GM18870 (cell line): ENCODE measurements at regions not wholly inside any gene's neighbourhood (a gene's known extent, or its start where the extent isn't known, plus 50 kb on each side); places are given as distances from the start of the nearest gene placed in this dataset.
"Not testable (repeated sequence)": the region's sequence is repeated elsewhere in the genome, so short reads cannot be mapped to it uniquely, and the experiment has no call there.

Source experiments
- ATAC-seq: cut with Tn5 transposase; IDR thresholded peaks from one replicate; pipeline ENCODE4 v1.9.1; 2021; ENCODE audit warnings: moderate library complexity; ENCODE audit not compliant: unreplicated experiment

DNA sequence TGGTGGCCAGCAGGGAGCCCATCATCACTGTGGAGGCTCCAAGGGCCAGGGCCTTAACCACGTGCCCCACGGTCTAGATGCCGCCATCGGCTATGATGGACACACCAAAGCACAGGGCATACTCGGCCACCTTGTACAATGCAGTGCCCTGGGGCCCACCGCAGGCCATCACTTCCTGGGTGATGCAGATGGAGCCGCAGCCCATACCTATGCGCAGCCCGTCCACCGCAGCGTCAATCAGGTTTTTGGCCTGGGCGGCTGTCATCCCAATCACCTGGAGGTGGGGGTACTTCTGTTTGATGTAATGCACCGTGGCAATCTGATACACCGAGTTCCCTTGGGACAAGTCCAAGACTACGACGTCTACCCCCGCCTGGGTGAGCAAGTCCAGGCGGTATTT lies 153.3 kb upstream of the ZSWIM2 start:
- no peak for ATAC-seq

DNA sequence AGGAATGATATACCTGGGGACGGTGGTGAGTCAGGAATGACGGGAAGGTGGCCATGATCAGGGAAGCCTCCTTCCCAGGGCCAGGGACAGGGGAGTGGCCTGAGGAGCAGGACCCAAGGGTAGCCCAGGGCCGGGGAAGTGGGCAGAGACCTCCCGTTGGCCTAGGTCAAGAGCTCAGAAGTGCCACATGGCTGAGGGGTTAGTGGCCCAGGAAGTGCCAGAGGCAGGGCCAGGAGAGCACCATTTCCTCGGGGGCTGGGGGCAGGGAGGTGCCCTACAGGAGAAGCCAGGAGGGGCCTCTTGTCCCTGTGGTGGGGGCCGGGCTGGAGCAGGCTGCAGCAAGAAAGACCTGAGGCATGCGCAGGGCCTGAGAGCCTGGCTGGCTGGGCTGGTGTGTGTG lies 152.3 kb upstream of the ZSWIM2 start:
- no peak for ATAC-seq

- ATAC-seq = peak; percentile 71
Observed at GRCh38 chr2:186995092-186995491, 146.1 kb upstream of the ZSWIM2 start.

DNA sequence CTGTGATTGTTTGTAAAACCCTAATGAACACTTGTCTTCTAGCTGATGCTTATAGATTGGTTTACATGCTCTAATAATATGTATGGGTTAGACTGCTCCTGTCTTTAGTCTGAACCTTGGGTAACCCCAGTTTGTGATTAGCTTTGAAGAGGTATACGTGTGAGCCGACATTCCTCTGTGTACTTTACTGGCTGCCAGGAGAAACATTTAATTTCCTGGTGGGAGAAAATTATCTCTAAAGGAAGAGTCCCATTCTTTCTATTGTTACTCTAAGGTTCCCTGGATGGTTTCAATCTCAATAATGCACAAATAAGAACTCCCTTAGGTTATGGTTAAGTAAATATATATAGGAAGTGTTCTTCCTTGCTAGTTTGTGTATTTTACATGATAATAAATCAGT lies 143.6 kb upstream of the ZSWIM2 start:
- ATAC-seq = no peak

DNA sequence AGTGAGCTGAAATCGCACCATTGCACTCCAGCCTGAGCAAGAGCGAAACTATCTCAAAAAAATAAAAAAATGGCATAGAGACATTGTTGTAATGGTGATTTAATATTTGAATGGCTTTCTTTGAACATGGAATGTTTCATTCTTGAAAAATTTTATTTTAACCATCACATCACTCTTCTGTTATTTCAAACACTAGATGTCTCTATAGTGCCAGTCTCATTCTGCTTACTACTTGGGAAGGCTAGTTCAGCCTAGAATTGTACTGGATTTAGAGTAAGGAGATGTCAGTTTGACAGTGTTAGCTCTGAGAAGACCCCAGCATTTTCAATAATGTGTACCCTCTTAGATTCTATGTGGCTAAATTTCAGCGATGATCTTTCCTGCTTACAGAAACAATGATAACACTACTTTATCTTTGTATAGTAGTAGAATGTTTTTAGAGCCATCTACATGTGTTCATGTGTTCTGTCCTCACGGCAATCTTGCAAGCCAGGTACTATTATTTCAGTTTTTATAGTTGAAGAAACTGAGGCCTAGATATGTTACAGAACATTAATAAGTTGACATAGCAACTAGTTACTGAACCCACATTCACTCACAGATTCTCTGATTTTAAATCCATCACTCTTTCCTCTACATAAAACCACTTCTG lies 142.9 kb upstream of the ZSWIM2 start:
- no peak for ATAC-seq

DNA sequence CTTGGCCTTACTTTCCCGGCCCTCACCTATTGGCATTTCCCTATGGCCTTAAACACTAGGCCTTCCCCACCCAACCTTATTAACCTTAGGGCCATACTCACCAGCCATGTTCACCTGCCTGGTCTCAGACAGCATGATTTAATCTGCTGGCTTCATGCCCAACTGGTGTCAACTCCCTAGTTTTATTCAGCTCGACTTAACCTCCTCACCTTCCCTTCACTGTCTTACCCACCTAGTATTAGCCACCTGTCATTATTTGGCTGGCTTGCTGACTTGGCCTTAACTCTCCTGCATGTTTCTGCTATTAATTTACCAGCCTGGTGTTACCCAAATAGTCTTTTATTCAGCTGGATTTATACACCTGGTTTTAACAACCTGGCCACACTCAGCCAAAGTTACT lies 136.0 kb upstream of the ZSWIM2 start:
- ATAC-seq = no peak

DNA sequence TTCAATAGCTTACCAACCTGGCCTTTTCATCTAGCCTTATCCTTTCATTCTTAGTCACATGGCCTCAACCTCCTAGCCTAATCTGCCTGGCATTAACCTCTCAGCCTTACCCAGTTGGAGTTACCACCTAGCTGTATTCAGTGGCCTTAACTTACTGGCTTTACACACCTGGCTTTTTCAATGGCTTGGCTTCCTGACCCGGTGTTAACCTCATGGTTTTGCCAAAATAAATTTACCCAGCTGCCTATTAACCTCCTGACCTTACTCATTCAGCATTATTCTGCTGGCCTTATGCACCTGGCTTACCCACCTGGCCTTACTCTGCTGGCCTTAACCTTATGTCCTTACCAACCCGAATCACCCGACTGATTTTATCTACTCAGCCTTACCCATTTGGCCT lies 135.5 kb upstream of the ZSWIM2 start:
- ATAC-seq = no peak

DNA sequence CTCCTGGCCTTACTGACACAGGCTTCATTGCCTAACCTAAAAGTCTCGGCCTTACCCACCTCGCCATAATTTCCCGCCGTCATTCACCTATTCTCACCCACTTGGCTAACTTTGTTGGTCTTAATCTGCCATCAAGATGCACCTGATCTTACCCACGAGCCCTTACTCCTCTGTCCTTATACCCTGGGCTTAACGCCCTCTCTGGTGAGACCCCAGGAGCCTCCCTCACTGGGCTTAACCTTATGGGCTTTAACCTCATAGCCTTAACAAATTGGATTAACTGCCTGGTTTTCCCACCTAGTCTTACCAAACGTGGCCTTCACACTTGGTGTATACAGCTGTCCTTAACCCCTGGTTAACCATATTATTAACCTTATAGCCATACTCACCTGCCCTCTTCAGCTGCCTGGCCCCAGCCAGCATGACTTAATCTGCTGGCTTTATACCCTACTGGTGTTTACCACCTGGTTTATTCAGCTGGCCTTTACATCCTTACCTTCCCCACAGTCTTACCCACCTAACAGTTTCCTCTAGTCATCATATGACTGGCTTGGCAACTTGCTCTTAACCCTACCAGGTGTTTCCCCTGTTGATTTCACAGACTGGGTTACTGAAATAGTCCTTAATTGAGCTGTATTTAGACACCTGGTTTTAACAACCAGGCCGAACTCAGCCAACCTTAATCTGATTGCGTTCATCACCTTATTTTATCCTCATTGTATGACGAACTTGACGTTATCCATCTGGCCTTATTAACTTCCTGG lies 132.0 kb upstream of the ZSWIM2 start:
- no peak for ATAC-seq

GRCh38 chr2:186980117-186980442 lies 131.1 kb upstream of the ZSWIM2 start:
- ATAC-seq = no peak

GRCh38 chr2:186979439-186980116 lies 130.6 kb upstream of the ZSWIM2 start:
- ATAC-seq = no peak

DNA sequence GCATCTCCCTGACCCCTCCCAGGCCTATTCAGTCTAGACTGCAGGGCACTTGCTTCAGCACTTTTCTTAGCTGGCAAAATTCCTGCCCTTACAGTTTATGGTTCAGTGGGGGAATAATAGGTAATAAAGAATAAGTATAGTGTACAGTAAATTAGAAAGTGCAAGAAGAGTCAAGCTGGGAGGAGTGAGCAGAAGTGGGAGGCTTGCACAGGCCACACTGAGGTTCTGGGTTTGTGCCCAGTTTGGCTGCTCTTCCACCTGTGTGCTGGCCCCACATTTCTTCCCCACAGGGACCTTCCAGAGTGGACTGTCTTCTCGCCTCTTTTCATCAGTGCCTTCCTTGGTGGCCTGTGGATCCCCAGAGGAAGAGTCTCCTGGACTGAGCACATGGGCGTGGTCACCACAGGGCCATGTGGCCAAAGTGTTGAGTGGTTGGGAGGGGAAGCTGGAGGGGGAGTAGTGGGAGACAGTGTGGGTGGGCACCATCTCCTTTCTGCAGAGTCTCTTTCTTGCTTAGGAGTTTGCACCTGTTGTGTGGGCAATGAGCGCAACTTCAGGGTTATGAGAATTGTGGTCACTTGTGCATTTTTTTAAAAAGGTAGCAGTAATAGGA lies 128.6 kb upstream of the ZSWIM2 start:
- ATAC-seq = no peak

DNA sequence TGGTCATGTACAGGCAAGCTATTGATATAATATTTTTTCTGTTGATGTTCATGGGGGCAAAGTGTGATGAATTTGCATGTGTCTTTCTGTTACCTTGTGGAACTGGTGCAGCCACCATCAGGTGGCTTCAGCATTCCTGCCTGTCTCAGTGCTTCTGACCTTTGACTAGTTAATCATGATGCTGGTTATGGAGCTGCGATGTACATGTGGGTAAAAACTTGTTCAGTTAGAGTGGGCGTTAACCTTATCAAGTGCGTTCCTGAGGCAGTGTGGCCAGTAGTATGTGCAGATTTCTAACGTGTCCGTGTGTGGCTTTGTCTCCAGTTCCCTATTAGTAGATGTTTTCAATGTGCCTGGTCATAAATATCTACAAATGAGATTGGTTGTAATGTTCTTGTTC lies 127.4 kb upstream of the ZSWIM2 start:
- no peak for ATAC-seq

- no peak for ATAC-seq
Observed at GRCh38 chr2:186972281-186972970, 123.5 kb upstream of the ZSWIM2 start.

DNA sequence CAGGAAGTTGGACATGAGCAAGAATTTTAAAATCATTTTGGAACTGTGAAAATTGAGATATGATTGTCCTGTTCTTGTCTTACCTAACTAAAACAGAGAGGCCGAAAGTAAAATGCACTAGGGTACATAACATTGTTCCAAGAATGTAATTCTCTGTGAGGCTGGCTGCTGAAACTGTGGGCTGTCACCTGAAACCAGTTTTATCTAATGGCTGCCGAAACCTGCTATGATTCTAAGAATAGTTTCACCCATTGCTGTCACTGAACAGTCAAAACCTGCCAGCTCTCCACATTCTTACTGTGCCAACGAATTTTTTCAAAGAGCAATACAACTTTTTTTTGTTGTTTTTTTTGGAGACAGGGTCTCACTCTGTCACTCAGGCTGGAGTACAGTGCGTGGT lies 119.3 kb upstream of the ZSWIM2 start:
- peak; percentile 98 for ATAC-seq

DNA sequence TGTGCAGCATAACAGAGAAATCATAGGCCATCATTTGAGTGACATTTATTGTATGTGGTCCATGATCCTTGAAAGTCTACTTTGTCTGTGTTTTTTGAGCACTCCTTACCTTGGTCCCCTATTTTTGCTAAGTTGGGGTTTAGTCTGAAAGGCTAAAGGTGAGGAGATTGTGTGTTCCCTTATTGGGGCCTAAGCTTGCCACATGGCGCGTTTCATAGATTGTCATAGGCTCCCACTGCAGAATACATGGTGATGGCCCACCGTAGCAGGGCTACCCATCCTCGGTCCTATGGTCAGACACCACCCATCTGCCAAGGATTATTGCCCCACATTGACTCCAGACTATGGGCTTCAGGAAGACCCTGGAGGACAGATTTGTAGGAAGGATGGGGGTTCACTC lies 117.0 kb upstream of the ZSWIM2 start:
- ATAC-seq = no peak

DNA sequence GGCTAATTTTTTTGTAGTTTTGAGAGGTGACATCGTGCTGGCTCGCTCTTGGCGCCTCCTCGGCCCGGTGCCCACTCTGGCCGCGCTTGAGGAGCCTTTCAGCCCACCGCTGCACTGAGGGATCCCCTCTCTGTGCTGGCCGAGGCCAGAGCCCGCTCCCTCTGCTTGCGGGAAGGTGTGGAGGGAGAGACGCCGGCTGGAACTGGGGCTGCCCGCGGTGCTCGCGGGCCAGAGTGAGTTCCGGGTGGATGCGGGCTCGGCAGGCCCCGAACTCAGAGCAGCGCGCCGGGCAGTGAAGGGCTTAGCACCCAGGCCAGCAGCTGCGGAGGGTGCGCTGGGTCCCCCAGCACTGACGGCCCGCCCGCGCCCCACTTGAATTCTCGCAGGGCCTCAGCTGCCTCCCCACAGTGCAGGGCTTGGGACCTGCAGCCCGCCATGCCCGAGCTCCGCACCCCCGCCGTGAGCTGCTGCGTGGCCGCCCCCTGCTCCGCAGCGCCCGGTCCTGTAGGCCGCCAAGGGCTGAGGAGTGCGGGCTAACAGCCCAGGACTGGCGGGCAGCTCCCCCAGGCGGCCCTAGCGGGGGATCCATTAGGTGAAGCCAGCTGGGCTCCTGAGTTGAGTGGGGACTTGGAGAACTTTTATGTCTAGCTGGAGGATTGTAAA lies 113.2 kb upstream of the ZSWIM2 start:
- no peak for ATAC-seq

DNA sequence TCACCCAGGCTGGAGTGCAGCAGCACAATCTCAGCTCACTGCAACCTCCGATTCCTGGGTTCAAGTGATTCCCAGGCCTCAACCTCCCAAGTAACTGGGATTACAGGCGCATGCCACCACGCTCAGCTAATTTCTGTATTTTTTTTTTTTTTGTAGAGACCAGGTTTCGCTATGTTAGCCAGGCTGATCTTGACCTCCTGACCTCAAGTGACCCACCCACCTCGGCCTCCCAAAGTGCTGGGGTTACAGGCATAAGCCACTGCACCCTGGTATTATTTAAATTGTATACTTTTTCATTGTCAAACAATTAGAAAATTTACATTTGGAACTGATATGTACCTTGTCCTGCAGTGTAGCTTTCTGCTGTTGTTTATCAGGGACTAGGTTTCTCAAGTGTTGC lies 111.3 kb upstream of the ZSWIM2 start:
- not testable (repeated sequence) for ATAC-seq

GRCh38 chr2:186959486-186959885 lies 110.5 kb upstream of the ZSWIM2 start:
- ATAC-seq = no peak

- ATAC-seq = no peak
Observed at GRCh38 chr2:186950694-186951093, 101.7 kb upstream of the ZSWIM2 start.

- no peak for ATAC-seq
Observed at GRCh38 chr2:186949726-186950256, 100.8 kb upstream of the ZSWIM2 start.

DNA sequence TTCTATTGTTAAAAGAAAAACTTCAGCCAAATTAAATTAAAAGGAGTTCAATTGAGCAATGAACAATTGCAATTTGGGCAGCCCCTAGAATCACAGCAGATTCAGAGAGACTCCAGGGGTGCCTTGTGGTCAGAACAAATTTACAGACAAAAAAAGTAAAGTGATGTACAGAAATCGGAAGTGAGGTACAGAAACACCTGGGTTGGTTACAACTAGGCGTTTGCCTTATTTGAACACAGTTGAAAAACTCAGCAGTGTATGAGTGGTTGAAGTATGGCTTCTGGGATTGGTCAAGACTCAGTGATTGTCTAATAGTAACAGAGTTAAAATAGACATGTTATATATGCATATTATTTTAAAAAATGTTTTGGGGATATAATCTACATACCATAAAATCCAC lies 98.5 kb upstream of the ZSWIM2 start:
- no peak for ATAC-seq
